ENCODE measurements at regions not wholly inside any gene's neighbourhood (a gene's known extent, or its start where the extent isn't known, plus 50 kb on each side); places are given as distances from the start of the nearest gene placed in this dataset.

DNA sequence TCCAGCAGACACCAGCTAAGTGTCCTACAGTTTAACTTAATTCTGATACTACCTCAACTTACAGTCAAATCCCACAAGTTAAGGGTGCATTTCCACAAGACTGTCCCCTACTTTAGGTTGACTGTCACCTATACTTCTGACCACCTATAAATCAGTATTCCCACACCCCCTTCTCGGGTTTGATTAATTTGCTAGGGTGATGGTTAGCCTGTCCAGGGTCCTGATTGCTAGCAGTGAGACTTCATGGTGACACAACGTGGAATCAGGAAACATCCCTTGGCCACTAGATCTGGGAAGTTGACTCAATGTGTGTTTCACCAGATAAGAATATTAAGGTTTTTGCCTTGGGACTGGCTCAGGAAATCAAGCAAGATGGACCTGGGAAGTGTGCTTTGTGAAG lies 88.4 kb downstream of the OR13A1 start:
- TF ChIP-seq CTCF (IDR thresholded peaks at IDR 0.05 in 4 of 5, conservative IDR thresholded peaks at IDR 0.05 in 1 of 5) (no peak), POLR2A (IDR thresholded peaks at IDR 0.05) (no peak)
